GM21423 (cell line): ENCODE measurements at regions not wholly inside any gene's neighbourhood (a gene's known extent, or its start where the extent isn't known, plus 50 kb on each side); places are given as distances from the start of the nearest gene placed in this dataset.

Experiments used
- ATAC-seq: cut with Tn5 transposase; IDR thresholded peaks from one replicate; pipeline ENCODE4 v1.9.1; 2021; ENCODE audit warnings: mild to moderate bottlenecking, moderate library complexity; ENCODE audit not compliant: unreplicated experiment

DNA sequence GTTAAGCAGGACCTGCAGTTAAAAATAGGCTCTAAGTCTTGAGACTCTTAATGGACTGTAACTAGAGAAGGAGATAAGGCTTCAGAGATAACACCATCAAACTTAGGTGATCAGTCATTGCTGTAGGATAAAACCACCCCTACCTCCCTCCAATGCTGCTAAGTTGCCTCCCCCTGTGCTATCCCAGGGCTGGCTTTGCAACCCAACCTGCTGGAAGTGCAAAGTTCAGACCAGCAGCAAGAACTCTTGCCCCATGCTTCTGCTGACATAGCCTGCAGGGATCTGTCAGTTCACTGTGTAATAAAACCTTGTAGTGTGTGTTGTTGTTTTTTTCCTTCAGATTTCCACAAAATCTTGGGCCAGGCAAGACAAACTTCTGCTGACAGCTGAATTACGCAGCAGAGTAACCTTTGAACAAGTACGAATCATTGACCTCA, 57.4 kb upstream of the EPB41L3 start:
- ATAC-seq = no peak

GRCh38 chr18:5600378-5601071, 56.7 kb upstream of the EPB41L3 start:
- ATAC-seq = no peak

- ATAC-seq = no peak
Measured at GRCh38 chr18:5596585-5596984, 52.8 kb upstream of the EPB41L3 start.
